GM18507 (cell line): ENCODE measurements at regions not wholly inside any gene's neighbourhood (a gene's known extent, or its start where the extent isn't known, plus 50 kb on each side); places are given as distances from the start of the nearest gene placed in this dataset.

ENCODE experiments used
- DNase-seq: peaks from one replicate; pipeline ENCODE4 v3.0.0; 2011; ENCODE audit warnings: low read depth; ENCODE audit not compliant: insufficient read length; ENCODE audit errors: extremely low spot score
- FAIRE-seq: peaks from 2 replicates; lab custom pipeline; 2011; peaks lifted over from hg19 to GRCh38; lab: Jason Lieb, UNC

- FAIRE-seq = no peak
- no peak for DNase-seq
Observed at GRCh38 chrX:121260596-121261240, 213.3 kb downstream of the GLUD2 start.

DNA sequence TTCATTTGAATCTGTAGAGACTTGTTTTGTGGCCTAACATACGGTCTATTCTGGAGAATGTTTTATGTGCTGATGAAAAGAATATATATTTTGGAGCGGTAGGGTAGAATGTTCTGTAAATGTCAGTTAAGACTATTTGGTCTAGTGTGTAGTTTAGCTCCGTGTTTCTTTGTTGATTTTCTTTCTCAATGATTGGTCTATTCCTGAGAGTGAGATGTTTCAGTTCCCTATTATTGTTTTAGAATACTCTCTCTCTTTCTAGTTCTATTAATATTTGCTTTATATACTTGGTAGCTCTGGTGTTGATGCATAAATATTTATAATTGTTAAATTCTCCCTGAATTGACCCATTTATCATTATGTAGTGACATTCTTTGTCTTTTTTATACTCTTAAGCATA, 236.5 kb downstream of the GLUD2 start:
- DNase-seq (no peak), FAIRE-seq (peak; percentile 68)

DNA sequence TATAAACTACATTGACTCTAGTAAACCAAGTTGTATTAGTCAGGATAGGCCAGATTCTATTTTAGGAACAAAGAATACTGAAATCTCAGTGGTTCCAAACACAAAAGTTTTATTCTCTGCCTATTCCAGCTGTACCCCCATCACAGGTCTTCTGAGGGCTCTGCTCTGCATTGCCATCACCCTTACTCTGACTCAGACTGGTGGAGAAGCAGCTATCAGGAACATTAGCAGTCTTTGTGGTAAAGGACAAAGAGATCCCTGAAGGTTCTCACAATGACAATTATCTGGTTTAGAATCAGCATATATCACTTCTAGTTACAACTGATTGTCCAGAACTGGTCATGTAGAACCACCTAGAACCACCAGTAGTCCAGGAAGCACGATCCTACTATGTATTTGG, 251.1 kb downstream of the GLUD2 start:
- no peak for FAIRE-seq
- DNase-seq = no peak

GRCh38 chrX:121301356-121301755, 253.9 kb downstream of the GLUD2 start:
- no peak for DNase-seq
- no peak for FAIRE-seq

DNA sequence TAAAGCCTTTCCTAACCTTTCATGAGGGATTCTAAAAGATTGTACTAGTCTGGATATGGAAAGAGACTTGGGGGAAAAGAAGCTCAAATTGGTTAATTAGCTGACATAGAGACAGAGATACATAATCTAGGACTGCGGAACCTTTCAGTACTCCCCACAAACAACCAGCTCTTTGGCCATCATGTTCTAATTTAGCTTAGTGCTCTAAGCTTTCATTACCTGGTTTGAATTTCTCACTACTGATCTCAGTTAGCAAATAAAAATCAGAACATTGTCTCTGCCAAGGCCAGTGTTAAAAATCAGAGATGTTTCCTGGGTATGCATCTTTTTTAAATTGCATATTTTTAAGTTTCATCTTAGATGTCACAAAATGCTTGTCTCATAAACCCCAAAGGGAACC, 254.4 kb downstream of the GLUD2 start:
- no peak for DNase-seq
- no peak for FAIRE-seq

DNA sequence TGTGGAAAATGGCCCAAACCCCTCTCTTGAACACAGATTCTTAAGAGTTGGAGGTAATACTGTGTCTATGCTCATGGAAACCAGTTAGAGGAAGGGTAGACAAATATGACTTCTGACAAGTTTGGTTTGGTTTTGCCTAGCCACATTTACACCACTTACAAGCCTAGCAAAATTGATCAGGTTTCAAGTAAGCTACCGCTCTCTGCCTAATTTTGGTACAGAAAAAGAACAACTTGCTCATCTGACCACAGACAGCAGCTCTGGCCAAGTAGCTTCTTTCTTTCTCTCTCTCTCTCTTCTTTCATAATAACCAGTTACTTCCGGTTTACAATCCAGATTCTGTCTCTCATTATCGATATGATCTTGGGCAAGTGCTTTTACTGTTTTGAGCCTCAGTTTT, 260.0 kb downstream of the GLUD2 start:
- FAIRE-seq (peak; percentile 93), DNase-seq (no peak)

GRCh38 chrX:121308276-121308805, 260.9 kb downstream of the GLUD2 start:
- DNase-seq (no peak), FAIRE-seq (peak; percentile 82)

GRCh38 chrX:121310820-121311219, 263.4 kb downstream of the GLUD2 start:
- FAIRE-seq = no peak

GRCh38 chrX:121320441-121320840, 273.0 kb downstream of the GLUD2 start:
- DNase-seq (no peak), FAIRE-seq (no peak)

More at GRCh38 chrX:121310820-121311219, 263.4 kb downstream of the GLUD2 start:
- no peak for DNase-seq

DNA sequence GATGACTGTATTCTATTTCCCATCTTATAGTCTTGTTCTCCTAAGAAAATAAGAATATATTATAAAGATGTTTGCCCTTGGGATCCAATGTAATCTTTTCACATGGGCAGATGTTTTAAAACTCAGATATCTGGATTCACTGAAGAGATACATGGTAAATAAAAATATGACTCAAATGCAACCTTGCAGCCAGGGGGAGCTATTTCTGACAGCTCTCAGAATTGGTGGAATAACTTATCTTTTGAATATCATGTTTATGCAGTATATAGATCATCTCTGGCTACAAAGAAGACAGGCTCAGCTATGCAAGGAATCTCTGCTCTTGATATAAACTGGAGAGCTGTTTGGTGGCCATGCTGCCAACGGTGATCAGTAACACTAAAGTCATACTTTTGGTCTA, 274.7 kb downstream of the GLUD2 start:
- no peak for DNase-seq
- FAIRE-seq = no peak

GRCh38 chrX:121323337-121323736, 275.9 kb downstream of the GLUD2 start:
- FAIRE-seq = no peak
- DNase-seq = no peak

DNA sequence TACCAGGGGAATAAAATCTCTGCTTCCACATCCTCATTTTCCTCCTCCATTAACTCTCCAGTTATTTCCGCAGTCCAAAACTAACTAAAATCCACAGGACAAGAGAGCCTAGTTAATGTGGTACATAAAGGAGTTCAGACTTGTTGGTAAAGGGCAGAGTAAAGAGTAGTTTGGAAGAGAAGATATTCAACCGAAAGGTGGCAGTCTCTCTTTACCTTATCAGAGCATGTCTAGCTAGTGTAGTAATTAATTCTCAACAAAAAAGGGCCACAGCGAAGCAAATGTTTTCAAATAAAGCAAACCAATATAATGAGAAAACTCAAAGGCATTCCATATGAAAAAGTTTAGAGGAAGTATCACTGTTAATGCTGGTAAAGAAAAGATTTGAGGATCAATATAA, 286.5 kb downstream of the GLUD2 start:
- FAIRE-seq = no peak

GRCh38 chrX:121336831-121337421, 289.5 kb downstream of the GLUD2 start:
- FAIRE-seq = no peak
- no peak for DNase-seq

More for the DNA sequence above, 286.5 kb downstream of the GLUD2 start:
- DNase-seq = no peak

DNA sequence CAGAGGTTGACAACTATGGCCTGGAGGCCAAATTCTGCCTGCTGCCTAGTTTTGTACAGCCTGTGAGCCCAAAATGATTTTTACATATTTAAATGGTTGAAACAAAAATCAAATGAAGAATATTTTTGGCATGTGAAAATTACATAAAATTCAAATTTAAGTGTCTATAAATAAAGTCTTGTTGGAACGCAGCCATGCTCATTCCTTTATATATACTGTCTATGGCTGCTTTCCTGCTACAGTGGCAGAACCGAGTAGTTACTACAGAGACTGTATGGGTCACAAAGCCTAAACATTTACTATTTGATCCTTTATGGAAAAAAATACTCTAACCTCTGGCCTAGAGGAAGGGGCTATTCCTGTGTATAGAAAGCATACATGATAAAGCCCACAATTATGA, 290.4 kb downstream of the GLUD2 start:
- no peak for FAIRE-seq
- DNase-seq = no peak

GRCh38 chrX:121349263-121349662, 301.9 kb downstream of the GLUD2 start:
- no peak for FAIRE-seq
- DNase-seq = no peak

DNA sequence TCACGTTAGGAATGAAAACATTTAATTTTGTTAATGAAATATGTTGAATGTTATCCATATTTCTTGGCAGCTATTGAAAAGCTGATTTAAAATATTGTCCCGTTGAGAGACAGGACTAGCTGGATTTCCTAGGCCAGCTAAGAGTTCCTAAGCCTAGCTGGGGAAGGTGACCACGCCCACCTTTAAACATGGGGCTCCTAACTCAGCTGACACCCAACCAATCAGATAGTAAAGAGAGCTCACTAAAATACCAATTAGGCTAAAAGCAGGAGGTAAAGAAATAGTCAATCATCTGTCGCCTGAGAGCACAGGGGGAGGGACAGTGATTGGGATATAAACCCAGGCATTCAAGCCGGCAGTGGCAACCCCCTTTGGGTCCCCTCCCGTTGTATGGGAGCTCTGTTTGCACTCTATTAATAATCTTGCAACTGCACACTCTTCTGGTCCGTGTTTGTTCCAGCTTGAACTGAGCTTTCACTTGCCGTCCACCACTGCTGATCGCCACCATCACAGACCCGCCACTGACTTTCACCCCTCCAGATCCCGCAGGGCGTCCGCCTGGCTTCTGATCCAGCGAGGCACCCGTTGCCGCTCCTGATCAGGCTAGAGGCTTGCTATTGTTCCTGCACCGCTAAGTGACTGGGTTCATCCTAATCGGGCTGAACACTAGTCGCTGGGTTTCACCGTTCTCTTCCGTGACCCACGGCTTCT, 308.9 kb downstream of the GLUD2 start:
- no peak for FAIRE-seq
- no peak for DNase-seq

DNA sequence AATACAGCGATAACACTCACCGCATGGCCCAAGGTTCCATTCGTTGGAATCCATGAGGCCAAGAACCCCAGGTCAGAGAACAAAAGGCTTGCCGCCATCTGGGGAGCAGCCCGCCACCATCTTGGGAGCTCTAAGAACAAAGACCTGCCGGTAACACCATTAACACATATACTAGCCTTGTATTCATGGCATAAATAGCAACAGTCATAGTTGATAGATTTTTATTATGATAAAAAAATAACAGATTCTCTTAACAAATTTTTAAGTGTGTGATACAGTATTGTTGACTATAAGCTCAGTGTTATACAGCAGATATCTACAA, 309.4 kb downstream of the GLUD2 start:
- FAIRE-seq (peak; percentile 15), DNase-seq (no peak)

DNA sequence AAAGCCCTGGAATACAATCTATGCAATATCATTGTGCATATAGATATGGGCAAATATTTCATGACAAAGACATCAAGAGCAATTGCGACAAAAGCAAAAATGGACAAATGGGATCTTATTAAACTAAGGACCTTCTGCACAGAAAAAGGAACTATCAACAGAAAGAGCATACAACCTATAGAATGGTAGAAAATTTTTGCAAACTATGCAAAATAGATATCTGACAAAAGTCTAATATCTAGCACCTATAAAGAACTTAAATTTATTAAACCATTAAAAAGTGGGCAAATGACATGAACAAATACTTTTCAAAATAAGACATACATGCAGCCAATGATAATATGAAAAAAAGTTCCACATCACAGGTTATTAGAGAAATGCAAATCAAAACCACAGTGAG, 312.9 kb downstream of the GLUD2 start:
- DNase-seq = no peak
- no peak for FAIRE-seq

DNA sequence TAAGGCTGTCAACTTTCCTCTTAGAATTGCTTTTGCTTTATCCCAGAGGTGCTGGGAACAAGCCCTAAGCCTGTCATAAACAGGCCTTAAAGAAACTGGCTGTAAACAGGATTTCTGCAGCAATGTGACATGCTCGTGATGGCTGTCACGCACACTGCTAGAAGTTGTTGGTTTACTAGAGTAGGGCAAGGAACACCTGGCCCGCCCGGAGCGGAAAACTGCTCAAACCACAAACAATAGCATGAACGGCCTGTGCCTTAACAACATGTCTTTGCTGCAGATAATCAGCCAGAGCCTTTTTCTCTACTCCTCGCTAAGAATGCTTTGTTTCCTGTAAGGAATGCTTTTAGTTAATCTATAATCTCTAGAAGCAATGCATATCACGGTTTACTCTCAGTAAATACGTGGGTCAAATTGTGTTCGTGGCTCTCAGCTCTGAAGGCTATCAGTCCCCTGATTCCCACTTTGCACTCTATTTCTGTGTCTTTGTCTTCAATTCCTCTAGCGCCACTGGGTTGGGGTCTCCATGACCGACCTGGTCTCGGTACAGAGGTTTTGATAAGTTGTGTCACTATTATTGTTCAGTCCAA, 318.3 kb downstream of the GLUD2 start:
- FAIRE-seq = no peak
- no peak for DNase-seq

- FAIRE-seq (no peak), DNase-seq (no peak)
Observed at GRCh38 chrX:121374471-121374870, 327.1 kb downstream of the GLUD2 start.
